Kidney glomerular epithelial cell (primary cell): ENCODE measurements at regions not wholly inside any gene's neighbourhood (a gene's known extent, or its start where the extent isn't known, plus 50 kb on each side); places are given as distances from the start of the nearest gene placed in this dataset.

Experiments used
- DNase-seq: peaks from one replicate; lab custom pipeline; 2025; lab: John Stamatoyannopoulos, UW

- no peak for DNase-seq
Observed at GRCh38 chr16:86683441-86684194, 105.3 kb downstream of the FOXL1 start.

- no peak for DNase-seq
Observed at GRCh38 chr16:86685076-86685475, 106.7 kb downstream of the FOXL1 start.

- DNase-seq: no peak
Observed at GRCh38 chr16:86690970-86691369, 112.6 kb downstream of the FOXL1 start.

- no peak for DNase-seq
Observed at GRCh38 chr16:86692426-86692825, 114.1 kb downstream of the FOXL1 start.

DNA sequence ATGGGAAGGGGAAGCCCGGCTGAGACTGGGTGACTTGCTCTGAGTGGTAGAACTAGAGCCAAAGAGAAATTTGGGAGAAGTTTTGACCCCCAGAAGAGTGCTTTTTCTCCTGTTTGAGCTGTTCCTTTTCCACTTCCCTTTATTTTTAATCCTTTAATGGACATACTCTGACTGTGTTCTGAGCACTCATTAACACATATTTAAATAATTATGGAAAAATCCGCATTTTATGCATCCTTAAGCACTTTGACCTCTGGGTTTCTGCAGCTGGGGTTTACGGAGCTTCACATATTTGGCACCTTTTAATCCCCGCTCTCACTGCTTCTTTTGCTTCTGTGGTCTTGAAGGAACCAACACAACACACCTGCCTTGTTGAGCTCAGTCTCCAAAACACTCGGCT lies 114.7 kb downstream of the FOXL1 start:
- DNase-seq: no peak

GRCh38 chr16:86697715-86698114 lies 119.4 kb downstream of the FOXL1 start:
- DNase-seq: no peak

DNA sequence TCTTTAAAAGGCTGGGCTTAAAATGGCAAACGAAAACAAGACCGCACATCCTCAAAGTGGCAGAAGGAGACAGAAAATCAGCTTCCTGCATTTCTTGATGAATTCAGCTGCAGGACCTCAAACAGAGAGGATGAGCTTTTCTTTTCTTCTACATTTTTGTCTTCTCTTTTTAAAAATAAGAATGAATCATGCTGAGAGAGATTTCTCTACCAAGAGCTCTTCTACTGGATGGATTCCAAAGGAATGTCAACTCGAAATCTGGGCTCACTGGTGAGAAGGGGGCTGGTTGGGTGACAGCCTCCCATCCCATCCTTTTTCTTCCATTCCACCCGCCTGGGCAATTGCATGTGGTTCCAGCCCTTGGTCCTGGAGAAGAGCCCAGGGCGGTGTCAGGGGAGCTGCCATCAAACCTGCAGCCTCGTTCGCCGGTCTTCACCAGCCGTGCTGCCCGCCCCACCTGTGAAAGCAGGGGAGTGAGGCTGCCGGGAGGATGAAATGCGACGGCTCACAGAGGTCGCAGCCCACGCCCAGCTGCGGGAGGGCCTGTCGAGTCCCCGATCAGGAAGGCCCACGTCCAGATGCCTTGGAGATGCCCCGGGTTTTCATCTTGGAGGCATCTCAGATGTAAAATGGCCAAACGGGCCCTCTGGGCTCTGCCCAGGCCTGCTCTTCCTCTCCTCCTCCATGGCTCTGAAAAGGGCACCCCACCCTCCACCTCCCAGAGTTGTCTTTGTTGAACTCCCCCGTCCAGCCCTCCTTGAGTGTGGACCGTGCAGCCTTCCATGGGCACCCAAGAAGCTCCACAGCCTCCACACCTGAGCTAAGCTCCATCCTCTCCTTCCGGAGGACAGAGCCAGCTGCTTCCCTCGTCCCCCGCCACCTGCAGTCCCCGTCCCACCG lies 121.9 kb downstream of the FOXL1 start:
- no peak for DNase-seq

GRCh38 chr16:86701286-86701975 lies 123.1 kb downstream of the FOXL1 start:
- no peak for DNase-seq

GRCh38 chr16:86702824-86703588 lies 124.7 kb downstream of the FOXL1 start:
- DNase-seq: no peak

GRCh38 chr16:86704516-86704915 lies 126.2 kb downstream of the FOXL1 start:
- DNase-seq: no peak

DNA sequence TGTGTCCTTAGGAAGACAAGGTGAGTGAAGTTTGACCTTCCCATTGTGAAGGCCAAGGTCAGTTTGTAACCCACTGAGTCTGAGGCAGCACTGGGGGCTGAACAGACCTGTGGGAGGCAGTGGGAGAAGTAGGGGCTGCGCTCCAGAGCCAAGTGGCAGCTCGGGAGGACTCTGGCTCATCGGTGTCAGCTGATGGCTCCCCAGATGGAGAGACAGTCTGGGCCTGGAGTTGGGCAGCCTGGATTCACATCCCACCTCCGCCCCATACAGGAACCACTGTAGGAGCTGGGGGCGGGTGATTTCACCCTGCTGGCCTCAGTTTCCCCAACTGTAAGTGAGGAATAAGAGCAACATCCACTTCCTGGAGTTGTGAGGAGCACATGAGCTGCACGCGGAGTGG lies 128.4 kb downstream of the FOXL1 start:
- DNase-seq: no peak

DNA sequence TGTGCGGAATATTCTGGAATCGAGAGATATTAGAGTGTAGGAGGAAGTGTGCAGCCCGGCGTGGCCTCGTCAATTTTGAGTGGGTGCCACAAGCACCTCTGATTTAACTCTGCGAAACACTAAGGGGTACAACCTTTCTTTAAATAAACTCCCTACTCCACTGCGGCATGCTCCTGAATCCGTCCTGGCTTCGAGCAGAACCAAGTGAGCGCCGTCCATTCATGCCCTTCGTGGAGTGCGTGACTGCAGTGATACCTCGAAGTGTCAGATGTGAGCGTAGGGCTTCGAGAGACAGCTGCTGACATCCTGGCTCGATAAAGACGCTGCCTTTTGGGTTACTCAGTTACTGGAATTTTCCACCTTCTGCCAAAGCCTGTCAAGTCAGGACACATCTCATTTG lies 128.8 kb downstream of the FOXL1 start:
- DNase-seq: no peak

- DNase-seq: no peak
Observed at GRCh38 chr16:86707581-86707980, 129.2 kb downstream of the FOXL1 start.

GRCh38 chr16:86708431-86708830 lies 130.1 kb downstream of the FOXL1 start:
- DNase-seq: no peak

GRCh38 chr16:86709103-86709502 lies 130.8 kb downstream of the FOXL1 start:
- DNase-seq: no peak

DNA sequence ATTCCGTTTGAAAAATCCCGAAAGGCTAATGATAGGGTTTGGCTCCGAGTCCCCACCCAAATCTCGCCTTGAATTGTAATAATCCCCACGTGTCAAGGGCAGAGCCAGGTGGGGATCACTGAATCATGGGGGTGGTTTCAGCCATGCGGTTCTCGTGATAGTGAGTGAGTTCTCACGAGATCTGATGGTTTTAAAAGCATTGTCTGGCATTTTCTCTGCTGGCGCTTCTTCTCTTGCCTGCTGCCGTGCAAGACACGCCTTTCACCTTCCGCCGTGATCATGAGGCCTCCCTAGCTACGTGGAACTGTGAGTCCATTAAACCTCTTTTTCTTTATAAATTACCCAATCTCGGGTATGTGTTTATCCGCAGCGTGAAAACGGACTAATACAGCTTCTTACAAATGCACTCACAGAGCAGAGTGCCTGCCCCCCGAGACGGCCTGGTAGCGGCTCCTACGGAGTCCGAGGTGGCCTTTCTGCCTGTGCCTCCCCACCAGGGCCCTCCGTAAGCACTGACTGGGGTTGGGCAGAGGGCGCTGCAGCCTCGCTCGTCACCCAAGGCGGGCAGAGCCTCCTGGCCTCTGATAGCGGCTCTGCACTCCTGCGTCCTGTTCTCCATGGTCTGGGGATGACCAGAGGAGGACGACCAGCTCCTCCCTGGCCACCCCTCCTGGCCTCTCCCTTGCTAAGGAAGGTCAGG lies 131.7 kb downstream of the FOXL1 start:
- no peak for DNase-seq

DNA sequence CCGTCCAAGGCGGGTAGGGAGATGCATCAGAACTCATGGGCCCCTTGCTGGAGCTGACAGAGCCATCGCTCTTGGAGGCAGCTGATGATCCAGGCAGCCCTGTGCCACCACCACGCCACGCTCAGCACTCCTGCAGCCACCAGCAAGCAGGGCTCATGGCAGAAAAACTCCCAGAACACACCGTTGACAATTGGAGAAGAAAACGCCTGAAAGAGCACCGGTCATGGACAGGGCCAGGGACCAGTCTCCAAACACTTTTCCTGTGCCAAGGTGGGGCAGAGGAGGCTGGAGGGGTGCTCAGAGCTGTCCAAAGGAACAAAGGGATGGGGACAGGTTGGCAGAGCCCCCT lies 132.2 kb downstream of the FOXL1 start:
- DNase-seq: no peak

GRCh38 chr16:86712158-86713009 lies 134.0 kb downstream of the FOXL1 start:
- DNase-seq: no peak

- no peak for DNase-seq
Observed at GRCh38 chr16:86713021-86713631, 134.8 kb downstream of the FOXL1 start.

- DNase-seq: no peak
Observed at GRCh38 chr16:86714166-86714565, 135.8 kb downstream of the FOXL1 start.
